GM23338 (cell line): ENCODE measurements at regions not wholly inside any gene's neighbourhood (a gene's known extent, or its start where the extent isn't known, plus 50 kb on each side); places are given as distances from the start of the nearest gene placed in this dataset.

Experiments used
- CREB1 ChIP-seq: fragments of 250-450 bp; sonication (Bioruptor Pico); IDR thresholded peaks from 2 replicates; pipeline ENCODE4 v1.5.0; 2020; ENCODE audit warnings: low read depth, mild to moderate bottlenecking, moderate library complexity
- EZH2 ChIP-seq: fragments of 200-600 bp; sonication (generic); IDR thresholded peaks from one replicate; pipeline ENCODE4 v1.8.0; 2017; ENCODE audit warnings: antibody characterized with exemption, mild to moderate bottlenecking, low read depth; ENCODE audit not compliant: unreplicated experiment
- JUNB ChIP-seq: IDR thresholded peaks from one replicate; pipeline ENCODE4 v1.6.1; 2016; ENCODE audit warnings: antibody characterized with exemption; ENCODE audit not compliant: unreplicated experiment
- NANOG ChIP-seq: IDR thresholded peaks from 2 replicates; pipeline ENCODE4 v1.6.1; 2016; ENCODE audit warnings: antibody characterized with exemption, borderline replicate concordance
- POLR2AphosphoS5 ChIP-seq: IDR thresholded peaks from 2 replicates; pipeline ENCODE4 v1.6.1; 2016; ENCODE audit warnings: antibody characterized with exemption, low read depth
- ZNF331 ChIP-seq: fragments of 250-450 bp; sonication (Bioruptor Pico); IDR thresholded peaks from 2 replicates; pipeline ENCODE4 v1.5.0; 2020; ENCODE audit warnings: low read depth, mild to moderate bottlenecking, moderate library complexity
- TF ChIP-seq, protein P1 (sequence below): fragments of 250-450 bp; sonication (Bioruptor Pico); IDR thresholded peaks from 2 replicates; pipeline ENCODE4 v1.5.0; 2020; ENCODE audit warnings: mild to moderate bottlenecking, moderate library complexity
- TF ChIP-seq, protein P2 (sequence below): IDR thresholded peaks from one replicate; pipeline ENCODE4 v1.6.1; 2018; ENCODE audit warnings: antibody characterized with exemption; ENCODE audit not compliant: unreplicated experiment
- TF ChIP-seq, protein P3 (sequence below), 2 experiments: fragments of 200-600 bp in 1 of 2; sonication (generic) in 1 of 2; conservative IDR thresholded peaks; 2 replicates each; pipeline versions ENCODE4 v1.5.1 to v1.6.1; 2016 to 2017; ENCODE audit warnings: antibody characterized with exemption in 2 of 2, low read depth in 2 of 2, mild to moderate bottlenecking in 2 of 2, moderate library complexity in 1 of 2
- TF ChIP-seq, protein P4 (sequence below): IDR thresholded peaks from 2 replicates; pipeline ENCODE4 v1.6.1; 2016; ENCODE audit warnings: antibody characterized with exemption

DNA sequence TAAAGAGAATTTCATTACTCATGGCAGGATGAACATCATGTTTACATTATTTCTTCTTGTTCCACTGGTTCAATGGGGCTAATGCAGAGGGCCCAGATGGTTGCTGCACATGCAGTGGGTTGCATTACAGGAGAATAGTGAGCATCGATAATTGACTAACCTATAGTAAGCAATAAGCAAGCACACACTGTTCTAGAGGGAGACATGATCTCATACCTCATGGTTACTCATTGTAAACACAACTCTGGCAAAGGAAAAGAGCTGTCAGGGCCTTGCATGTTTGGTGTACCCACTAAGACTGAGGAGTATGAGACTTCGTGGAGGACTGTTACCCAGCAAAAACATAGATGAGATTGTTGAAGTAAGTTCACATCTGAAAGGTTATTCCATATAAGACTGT lies 885.6 kb upstream of the VRK2 start (continued):
- TF ChIP-seq, protein P1, sequence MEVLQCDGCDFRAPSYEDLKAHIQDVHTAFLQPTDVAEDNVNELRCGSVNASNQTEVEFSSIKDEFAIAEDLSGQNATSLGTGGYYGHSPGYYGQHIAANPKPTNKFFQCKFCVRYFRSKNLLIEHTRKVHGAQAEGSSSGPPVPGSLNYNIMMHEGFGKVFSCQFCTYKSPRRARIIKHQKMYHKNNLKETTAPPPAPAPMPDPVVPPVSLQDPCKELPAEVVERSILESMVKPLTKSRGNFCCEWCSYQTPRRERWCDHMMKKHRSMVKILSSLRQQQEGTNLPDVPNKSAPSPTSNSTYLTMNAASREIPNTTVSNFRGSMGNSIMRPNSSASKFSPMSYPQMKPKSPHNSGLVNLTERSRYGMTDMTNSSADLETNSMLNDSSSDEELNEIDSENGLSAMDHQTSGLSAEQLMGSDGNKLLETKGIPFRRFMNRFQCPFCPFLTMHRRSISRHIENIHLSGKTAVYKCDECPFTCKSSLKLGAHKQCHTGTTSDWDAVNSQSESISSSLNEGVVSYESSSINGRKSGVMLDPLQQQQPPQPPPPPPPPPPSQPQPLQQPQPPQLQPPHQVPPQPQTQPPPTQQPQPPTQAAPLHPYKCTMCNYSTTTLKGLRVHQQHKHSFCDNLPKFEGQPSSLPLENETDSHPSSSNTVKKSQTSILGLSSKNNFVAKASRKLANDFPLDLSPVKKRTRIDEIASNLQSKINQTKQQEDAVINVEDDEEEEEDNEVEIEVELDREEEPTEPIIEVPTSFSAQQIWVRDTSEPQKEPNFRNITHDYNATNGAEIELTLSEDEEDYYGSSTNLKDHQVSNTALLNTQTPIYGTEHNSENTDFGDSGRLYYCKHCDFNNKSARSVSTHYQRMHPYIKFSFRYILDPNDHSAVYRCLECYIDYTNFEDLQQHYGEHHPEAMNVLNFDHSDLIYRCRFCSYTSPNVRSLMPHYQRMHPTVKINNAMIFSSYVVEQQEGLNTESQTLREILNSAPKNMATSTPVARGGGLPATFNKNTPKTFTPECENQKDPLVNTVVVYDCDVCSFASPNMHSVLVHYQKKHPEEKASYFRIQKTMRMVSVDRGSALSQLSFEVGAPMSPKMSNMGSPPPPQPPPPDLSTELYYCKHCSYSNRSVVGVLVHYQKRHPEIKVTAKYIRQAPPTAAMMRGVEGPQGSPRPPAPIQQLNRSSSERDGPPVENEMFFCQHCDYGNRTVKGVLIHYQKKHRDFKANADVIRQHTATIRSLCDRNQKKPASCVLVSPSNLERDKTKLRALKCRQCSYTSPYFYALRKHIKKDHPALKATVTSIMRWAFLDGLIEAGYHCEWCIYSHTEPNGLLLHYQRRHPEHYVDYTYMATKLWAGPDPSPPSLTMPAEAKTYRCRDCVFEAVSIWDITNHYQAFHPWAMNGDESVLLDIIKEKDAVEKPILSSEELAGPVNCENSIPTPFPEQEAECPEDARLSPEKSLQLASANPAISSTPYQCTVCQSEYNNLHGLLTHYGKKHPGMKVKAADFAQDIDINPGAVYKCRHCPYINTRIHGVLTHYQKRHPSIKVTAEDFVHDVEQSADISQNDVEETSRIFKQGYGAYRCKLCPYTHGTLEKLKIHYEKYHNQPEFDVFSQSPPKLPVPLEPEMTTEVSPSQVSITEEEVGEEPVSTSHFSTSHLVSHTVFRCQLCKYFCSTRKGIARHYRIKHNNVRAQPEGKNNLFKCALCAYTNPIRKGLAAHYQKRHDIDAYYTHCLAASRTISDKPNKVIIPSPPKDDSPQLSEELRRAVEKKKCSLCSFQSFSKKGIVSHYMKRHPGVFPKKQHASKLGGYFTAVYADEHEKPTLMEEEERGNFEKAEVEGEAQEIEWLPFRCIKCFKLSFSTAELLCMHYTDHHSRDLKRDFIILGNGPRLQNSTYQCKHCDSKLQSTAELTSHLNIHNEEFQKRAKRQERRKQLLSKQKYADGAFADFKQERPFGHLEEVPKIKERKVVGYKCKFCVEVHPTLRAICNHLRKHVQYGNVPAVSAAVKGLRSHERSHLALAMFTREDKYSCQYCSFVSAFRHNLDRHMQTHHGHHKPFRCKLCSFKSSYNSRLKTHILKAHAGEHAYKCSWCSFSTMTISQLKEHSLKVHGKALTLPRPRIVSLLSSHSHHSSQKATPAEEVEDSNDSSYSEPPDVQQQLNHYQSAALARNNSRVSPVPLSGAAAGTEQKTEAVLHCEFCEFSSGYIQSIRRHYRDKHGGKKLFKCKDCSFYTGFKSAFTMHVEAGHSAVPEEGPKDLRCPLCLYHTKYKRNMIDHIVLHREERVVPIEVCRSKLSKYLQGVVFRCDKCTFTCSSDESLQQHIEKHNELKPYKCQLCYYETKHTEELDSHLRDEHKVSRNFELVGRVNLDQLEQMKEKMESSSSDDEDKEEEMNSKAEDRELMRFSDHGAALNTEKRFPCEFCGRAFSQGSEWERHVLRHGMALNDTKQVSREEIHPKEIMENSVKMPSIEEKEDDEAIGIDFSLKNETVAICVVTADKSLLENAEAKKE = no peak
- TF ChIP-seq EZH2 (no peak), NANOG (no peak), POLR2AphosphoS5 (no peak), JUNB (no peak), ZNF331 (CRISPR knock-in tag) (no peak), CREB1 (CRISPR knock-in tag) (no peak)
- TF ChIP-seq, protein P2, sequence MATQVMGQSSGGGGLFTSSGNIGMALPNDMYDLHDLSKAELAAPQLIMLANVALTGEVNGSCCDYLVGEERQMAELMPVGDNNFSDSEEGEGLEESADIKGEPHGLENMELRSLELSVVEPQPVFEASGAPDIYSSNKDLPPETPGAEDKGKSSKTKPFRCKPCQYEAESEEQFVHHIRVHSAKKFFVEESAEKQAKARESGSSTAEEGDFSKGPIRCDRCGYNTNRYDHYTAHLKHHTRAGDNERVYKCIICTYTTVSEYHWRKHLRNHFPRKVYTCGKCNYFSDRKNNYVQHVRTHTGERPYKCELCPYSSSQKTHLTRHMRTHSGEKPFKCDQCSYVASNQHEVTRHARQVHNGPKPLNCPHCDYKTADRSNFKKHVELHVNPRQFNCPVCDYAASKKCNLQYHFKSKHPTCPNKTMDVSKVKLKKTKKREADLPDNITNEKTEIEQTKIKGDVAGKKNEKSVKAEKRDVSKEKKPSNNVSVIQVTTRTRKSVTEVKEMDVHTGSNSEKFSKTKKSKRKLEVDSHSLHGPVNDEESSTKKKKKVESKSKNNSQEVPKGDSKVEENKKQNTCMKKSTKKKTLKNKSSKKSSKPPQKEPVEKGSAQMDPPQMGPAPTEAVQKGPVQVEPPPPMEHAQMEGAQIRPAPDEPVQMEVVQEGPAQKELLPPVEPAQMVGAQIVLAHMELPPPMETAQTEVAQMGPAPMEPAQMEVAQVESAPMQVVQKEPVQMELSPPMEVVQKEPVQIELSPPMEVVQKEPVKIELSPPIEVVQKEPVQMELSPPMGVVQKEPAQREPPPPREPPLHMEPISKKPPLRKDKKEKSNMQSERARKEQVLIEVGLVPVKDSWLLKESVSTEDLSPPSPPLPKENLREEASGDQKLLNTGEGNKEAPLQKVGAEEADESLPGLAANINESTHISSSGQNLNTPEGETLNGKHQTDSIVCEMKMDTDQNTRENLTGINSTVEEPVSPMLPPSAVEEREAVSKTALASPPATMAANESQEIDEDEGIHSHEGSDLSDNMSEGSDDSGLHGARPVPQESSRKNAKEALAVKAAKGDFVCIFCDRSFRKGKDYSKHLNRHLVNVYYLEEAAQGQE = no peak
- TF ChIP-seq, protein P3, sequence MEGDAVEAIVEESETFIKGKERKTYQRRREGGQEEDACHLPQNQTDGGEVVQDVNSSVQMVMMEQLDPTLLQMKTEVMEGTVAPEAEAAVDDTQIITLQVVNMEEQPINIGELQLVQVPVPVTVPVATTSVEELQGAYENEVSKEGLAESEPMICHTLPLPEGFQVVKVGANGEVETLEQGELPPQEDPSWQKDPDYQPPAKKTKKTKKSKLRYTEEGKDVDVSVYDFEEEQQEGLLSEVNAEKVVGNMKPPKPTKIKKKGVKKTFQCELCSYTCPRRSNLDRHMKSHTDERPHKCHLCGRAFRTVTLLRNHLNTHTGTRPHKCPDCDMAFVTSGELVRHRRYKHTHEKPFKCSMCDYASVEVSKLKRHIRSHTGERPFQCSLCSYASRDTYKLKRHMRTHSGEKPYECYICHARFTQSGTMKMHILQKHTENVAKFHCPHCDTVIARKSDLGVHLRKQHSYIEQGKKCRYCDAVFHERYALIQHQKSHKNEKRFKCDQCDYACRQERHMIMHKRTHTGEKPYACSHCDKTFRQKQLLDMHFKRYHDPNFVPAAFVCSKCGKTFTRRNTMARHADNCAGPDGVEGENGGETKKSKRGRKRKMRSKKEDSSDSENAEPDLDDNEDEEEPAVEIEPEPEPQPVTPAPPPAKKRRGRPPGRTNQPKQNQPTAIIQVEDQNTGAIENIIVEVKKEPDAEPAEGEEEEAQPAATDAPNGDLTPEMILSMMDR (conservative IDR thresholded peaks at IDR 0.05; ENCODE audit: low read depth in 2 of 2) = no peak
- TF ChIP-seq, protein P4, sequence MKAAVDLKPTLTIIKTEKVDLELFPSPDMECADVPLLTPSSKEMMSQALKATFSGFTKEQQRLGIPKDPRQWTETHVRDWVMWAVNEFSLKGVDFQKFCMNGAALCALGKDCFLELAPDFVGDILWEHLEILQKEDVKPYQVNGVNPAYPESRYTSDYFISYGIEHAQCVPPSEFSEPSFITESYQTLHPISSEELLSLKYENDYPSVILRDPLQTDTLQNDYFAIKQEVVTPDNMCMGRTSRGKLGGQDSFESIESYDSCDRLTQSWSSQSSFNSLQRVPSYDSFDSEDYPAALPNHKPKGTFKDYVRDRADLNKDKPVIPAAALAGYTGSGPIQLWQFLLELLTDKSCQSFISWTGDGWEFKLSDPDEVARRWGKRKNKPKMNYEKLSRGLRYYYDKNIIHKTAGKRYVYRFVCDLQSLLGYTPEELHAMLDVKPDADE = no peak
